Activated T-cell treated with anti-CD3 and anti-CD28 coated beads, Interleukin-2, amount 50 U/mL, for 48 hours (primary cell): ENCODE measurements at regions not wholly inside any gene's neighbourhood (a gene's known extent, or its start where the extent isn't known, plus 50 kb on each side); places are given as distances from the start of the nearest gene placed in this dataset.
"Not testable (repeated sequence)": the region's sequence is repeated elsewhere in the genome, so short reads cannot be mapped to it uniquely, and the experiment has no call there.

Experiments used
- DNase-seq, 2 experiments: peaks; one replicate each; pipeline ENCODE4 v3.0.0-alpha.2; 2020

DNA sequence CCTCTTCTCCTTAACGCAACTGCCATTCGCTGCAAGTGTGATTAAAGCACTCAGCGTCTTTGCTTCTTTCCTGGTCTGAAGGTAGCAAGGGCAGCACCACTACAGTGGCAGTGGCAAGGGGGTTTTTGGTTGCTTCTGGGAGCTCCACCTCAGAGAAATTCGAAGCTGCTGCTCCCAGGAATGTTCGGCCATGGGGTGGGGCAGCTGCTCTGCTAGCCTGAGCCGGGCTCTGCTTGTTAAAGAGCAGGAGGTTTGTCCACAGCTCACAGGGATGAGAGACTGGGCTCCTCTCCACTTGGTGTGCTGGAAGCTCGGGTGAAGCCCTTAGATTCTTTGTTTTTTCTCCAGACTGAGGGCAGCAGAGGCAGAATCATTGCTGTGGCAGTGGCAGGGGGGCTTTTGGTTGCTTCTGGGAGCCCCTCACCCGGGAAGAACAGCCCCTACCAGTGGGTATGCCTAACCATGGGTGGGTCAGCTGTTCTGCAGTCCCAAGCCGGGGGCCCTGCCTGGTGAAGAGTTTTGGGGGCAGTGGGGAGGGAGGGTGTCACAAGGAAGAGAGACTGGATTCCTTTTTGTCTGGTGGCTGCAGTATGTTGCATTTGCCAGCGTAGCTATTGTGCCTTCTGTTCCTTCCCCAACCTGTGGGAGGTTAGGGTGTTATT, 340.2 kb downstream of the AEBP2 start:
- DNase-seq, result no peak

DNA sequence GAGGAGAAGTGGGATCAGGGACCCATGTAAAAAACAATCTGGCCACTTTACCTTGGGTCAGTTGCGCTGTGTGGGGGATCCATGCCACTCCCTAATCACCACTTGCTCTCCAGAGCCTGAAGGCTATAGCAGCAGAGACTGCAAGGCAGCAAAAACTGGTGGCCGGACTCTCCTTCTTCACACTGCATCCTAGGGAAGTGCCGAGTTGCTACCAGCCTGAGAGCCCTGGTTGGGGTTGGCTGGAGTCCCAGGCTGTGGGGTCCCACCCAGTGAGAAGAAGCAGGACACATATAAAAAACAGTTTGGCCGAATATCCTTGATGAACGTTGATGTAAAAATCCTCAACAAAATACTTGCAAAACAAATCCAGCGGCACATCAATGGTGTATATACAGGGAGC, 341.2 kb downstream of the AEBP2 start:
- no peak for DNase-seq

DNA sequence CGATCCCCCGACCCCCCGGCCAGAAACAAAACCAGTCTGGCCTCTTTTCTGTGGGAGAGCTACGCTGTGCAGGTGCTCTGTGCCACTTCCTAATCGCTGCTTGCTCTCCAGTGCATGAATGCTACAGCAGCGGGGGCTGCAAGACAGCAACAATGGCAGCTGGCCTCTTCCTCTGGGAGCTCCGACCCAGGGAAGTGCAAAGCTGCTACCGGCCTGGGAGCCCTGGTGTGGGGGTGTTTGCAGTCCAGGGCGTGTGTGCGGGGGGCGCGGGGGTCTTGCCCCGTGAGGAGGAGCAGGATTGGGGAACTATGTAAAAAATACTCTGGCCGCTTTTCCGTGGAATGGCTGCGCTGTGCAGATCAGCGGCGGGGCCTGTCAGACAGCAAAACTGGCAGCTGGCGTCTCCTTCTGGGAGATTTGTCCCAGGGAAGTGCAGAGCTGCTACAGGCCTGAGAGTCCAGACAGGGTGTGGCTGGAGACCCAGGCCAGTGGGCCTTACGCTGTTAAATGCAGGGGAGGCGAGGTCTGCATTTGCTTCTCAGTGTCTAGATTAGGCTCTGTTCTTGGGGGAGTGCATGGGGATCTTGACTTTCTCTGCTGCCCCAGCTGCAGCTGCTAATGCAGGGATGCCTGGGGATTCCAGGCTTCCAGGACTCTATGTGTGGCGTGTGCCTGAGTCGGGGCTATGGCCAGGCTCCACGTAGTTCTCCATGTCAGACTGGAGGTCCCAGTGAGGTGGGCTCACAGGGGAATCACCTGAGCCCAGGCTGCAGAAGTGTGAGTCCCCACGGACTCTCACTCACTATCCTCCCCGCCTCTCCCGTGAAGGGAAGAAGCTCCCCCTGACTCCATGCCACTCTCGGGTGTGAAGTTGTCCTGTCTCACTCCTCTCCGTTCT, 344.5 kb downstream of the AEBP2 start:
- DNase-seq, result no peak

DNA sequence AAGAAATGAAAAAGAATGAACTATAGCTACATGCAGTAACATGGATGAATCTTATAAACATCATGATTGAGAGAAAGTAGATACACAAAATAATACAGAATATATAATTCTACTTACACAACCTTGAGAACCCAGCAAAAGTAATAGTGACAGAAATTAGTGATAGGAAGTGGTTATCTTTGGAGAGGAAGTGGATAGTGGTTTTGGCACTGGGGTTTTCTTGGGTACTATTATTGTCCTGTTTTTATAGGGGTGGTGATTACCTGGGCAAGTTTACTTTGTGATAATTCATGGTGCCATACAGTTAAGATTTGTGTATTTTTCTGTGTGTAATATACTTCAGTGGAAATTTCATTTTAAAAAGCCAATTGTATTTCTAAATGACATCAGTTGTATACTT, 352.7 kb downstream of the AEBP2 start:
- DNase-seq, result no peak

DNA sequence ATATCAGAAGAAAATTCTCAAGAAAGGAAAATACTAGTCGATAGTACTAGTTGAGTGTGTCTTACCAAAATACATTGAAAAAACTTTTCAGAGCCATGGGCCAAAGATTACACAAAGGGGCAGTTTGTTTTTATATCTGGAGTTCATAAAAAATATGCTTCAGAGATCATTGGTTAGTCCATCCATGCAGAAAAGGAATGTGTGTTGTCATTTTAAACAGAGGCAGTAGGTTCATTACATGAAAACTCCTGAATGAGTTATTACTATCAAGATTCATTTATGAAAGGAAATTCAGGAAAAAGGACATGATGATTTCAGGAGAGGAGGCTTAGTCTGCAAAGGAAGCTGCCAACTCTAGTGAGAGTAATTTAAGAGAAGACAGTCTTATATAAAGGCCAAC, 354.8 kb downstream of the AEBP2 start:
- DNase-seq, result no peak

DNA sequence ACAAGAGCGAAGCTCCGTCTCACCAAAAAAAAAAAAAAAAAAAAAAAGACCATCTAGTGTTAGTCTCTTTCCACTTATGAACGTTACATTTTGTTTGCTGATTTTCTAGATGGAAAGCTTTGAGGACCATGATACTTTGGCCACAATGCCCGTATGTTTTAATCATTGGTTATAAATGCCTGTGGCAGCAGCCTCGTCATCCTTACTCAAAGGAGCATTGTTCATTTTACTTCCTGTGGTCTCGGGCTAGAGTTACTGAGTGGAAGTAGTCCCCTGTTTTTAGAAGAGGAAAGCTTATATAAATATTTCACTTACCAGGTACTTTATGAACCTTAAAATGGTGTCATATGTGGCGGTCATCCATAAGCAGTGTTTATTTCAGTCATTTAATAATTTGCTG, 359.9 kb downstream of the AEBP2 start:
- no peak for DNase-seq

DNA sequence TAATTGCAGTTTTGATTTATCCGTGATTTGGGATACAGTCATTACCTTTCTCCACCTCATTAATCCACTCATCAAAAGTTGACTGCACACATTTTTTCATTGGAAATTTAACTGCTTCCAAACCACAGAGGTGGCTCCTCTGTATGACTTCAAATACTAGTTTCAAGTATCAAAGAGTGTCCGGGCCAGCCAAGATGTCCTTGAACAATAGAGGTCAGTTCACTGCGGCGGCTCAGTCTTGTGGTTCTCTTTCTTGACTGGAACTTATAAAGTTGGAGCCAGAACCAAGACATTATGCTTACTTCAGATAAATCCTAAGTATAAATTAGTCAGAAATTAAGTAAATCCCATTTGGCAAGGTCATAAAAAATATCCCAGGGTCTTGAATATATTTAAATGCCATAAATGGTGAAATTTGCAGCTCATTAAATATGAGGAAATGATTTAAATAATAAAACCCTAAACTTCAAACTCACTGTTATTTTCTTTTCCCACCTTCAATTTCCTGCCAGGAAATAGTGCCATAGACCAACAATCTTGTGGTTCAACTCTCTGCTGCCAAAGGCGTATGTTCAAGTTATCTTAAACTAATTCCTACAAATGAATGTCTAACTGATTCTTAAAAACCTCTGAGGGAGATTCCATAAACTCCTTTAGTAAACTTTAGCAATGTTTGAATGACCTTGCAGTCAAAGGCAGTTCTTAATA, 360.8 kb downstream of the AEBP2 start:
- no peak for DNase-seq

DNA sequence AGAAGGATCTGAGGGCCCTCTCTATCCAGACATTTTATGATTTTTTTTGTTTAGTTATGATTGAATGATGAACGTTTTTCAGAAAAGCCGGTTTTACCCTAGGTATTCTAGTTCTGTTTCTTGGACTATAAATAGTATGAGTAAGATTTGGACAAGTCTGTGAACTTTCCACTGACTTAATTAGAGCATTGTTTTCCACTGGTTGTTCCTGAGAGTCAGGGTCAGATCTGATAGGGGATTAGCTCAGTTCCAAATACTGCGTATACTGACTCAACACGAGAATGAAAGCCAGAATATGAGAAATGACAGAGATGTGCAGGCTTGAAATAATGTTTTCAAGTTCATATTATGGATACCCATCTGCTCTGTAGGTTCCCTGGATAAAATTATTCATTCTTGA, 361.6 kb downstream of the AEBP2 start:
- no peak for DNase-seq

DNA sequence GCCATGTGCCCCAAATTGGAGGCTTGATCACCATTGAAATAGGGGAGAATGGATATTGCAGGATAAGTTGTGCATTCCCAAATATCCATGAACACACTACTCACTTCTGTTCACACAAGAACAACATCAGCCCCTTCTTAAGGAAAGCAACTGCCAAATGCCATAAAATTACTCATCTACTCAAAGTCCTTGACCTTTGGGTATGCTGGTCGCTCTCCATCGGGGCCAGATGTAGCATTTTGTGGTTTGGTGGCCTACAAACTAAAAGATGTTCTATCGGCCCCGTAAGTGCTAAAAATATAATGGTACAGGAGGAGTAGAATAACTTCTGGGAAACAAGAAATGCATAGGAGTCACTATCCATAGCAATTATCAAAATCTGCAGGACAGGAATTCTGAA, 362.6 kb downstream of the AEBP2 start:
- DNase-seq, result no peak

DNA sequence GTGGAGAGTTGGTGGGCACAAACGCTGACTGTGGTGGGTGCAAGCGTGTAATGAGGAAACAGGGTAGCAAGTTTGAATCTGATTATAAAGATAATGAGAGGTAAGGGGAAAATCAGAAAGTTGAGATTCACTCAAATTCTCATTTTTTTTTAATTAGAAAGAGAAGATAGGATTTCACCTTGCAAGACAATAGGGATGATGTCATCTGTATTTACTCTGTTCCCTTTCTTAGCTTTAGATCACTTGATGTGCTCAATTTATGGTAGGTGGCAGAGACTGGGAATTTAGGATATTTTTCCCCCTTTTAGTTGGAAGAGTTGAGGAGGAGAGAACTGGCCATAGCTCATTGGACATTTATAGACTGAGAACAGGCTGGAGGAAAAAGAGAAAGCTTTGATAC, 363.6 kb downstream of the AEBP2 start:
- DNase-seq, result no peak

DNA sequence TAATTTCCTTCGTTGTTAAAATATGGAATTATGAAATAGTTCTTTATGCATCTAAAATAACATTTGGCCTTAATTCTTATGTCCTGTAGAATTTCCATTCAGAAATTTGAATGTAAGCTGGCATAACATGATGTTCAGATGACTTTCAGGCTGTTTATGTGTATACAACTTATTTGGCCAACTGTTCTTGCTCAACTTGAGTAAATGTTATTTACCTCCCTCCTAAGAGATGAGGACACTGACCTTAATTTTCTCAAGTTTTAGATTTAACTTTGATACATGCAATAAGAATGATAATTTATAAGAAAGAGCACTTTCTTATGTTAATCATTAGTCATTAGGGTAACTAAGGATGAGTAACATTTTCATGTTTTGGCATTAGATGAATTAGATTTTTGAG, 365.4 kb downstream of the AEBP2 start:
- no peak for DNase-seq

DNA sequence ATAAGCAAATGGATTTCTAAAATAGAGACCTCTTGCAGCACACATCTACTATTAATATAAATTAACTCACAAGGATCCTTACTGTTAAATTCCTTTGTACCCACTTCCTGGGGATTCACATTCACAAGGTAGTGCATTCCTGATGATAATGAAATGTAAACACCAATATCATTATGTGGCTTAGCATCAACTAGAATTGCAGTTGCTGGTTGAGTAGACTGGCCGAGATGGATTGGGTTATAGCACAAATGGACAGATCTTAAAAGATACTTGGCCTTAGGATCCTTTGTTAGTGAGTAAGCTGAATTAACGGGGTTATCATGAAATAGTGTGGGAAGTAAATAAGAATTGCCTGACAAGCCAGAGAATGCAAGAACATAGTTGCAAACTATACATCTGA, 369.1 kb downstream of the AEBP2 start:
- DNase-seq, result no peak

DNA sequence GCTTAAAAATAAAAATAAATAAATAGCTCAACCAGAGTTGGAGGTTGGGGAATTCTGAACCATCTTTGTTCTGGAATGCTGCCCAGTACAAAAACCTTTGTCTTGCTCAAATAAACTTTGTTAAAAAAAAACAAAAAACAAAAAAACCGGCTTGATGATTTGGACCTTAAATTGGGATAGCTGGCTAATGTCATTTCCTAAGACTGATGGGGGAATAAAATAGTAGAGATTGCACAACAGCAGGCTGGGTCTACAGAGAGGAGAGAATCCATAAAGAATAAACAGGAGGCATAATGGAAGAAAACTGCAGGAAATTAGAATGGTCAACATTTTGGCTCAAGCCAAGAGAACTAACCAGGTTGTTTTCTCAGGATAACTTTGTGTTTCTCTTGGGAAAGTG, 370.9 kb downstream of the AEBP2 start:
- no peak for DNase-seq

DNA sequence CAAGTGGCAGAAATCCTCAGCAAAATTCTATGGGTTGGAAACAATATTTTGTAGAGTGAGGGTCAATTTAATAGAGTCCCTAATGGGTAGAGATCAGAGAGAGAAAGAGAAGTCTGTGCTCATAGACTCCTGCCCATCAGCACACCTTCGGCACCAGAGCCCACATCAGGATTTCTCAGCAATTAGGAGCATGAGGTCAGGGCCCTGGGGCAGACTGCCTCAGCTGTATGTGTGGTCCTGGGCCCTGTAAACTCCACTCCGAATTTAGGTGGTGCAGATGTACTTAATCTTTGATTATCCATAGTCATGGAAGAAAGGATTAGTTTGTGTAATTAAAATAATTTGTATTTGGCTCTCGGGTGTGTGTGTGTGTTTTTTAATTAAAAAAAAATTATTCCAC, 372.6 kb downstream of the AEBP2 start:
- DNase-seq, result no peak

DNA sequence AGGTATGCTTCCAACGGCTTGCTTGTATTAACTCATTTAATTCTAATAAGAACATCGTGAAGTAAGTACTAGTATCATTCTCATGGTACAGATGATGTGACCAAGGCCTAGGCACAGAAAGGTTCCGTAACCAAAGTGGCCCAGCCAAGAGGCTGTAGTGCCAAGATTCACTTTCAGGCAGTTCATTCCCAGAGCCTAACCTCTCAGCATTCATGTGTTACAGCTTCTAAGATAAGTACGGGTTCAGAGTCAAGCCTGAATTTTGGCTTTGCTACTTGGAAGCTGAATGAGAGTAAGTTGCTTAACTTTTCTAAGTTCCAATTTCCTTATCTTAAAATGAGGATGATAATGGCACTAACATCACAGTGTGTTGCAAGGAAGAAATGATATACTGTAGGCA, 379.9 kb downstream of the AEBP2 start:
- DNase-seq, result no peak

DNA sequence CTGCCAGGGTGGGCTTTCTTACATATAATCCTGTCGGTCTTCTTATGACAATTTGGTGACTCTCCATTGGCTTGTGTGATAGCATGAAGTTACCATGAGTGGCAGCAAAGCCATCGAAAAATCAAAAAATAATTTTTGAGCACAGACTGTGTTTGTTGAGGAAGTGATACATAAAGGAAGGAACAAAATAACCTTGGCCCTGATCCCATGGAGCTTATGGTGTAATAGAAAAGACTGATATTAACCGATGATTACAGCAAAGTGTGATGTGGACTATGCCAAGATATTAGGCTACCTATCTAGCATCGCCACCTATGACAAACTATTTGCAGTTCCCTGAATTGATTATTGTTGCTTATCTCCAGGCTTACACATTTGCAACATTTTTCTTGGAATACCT, 383.2 kb downstream of the AEBP2 start:
- DNase-seq, result no peak

DNA sequence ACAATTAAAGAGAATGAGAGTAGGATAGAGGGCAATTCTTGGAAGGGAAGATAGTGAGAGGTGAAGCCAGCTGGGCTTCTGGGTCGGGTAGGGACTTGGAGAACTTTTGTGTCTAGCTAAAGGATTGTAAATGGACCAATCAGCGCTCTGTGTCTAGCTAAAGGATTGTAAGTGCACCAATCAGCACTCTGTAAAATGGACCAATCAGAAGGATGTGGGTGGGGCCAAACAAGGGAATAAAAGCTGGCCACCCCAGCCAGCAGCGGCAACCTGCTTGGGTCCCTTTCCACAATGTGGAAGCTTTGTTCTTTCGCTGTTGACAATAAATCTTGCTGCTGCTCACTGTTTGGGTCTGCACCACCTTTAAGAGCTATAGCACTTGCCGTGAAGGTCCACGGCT, 384.0 kb downstream of the AEBP2 start:
- not testable (repeated sequence) for DNase-seq

DNA sequence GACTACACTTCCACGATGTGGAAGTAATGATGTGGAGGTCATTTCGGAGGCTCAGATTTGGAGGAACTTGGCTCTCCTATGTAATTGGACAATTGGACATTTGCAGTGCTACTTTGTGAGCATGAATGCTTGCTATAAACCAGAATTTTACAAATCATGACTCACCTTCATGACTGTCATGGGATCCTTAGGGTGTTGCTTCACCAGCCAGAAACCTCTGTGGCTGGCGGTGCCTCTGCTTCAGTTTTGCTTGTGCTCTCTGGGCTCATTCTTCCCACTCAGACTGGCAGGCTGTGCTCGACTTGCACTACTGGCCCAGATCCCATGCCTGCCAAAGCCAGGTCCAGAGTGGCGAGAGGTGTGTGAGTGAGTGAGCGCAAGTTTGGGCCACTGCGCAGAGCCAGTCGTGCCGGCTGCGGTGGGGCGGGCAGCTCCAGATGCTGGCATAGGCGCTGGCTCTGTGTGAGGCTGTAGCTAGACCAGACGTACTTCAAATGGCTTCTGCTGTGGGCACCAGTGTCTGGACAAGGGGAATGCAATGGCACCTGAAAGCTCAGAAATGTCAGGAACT, 387.8 kb downstream of the AEBP2 start:
- DNase-seq, result no peak

DNA sequence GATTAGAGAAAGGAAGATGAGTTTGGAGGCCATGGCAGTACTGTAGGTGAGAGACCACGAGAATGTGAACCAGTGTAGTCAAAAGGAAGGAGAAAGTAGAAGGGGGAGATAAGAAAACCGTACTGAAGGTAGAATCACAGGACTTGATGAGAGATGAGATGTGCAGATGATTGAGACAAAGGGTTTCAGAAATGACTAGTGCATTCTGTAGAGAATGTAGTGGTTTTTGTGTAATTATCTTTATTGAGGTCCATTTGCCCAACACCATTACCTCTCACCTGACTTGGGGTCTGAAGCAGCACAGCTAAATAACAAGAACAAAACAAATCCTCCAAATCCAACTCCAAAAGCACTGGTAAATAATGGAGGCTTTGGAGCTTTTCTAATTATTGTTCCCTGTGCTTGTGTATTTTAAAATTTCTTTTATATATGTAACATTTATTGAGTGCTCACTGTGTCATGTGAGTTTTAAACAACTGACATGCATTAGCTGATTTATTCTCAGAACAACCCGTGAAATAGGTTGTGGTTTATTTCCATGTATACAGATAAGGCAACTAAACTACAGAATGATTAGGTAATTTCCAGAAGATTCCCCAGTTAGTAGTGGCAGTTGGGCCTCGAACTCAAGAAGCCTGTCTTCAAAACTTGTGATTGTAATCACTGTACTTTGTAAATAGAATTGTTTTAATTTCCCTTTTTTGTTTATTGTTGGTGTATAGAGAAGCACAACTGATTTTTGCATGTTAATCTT, 390.0 kb downstream of the AEBP2 start:
- no peak for DNase-seq

DNA sequence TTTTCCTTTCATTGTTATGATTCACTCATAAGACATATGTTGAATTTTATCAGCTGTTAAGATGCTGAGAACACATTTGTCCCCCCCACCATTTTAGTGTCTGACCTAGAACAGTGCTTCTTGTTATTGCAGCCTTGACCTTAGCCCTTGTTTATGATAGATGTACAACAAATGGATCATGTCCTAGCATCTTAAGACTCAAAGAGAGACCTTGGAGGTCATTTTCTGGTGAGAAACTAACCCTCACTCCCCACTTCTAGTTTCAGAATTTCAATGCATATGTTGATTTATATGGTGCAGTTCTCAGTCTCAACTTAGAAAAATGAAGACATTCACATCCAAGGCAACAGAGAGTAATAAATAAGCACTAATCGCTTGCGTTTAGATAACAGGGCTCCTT, 391.2 kb downstream of the AEBP2 start:
- no peak for DNase-seq

DNA sequence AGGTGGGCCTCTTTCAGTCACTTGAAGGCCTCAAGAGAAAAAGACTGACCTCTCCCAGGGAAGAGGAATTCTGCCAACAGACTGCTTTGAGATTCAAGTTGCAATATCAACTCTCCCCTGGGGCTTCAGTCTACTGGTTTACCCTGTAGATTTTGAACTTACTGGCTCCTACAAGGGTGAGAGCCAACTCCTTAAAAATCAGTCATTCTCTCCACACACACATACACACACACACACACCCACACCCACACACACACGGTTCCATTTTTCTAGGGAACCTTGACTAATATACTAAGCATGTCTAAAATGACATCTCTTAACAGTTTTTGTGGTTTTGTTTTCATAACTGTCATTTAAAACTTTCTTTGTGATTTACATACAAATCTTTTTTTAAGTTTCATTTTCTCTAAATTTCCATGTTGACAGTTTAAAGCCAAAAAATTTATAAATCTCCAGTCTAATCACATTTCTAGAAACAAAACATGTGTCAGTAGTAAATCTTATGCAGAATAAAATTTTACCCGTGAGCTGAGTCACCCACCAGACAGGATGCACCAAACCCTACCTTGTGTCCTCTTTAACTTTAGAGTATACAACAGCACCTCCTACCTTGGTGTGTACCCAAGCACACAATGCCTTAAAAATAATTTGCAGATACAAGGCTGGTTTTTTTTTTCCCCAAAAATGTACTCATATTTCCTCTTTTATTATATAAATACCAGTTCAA, 394.6 kb downstream of the AEBP2 start:
- DNase-seq, result peak; percentile 45 to 50

DNA sequence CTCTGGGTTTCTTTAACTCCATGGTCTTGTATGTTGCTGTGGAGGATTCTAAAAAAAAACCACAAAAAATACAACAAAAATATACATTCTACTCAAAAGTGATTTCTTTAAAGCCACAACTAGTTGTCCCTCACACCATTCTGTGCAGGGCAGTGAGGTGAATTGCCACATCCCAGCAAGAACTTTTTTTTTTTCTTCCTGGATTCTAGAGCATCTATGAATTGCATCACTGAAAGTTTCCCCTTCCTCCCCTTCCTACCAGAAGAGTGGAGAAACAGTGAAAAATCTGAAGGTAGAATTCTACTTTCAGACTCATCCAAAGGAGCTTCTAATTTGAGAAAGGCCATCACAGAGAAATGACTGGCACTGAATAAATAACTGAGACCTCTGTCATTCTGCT, 395.3 kb downstream of the AEBP2 start:
- no peak for DNase-seq
